H9 (cell line): ENCODE measurements at regions not wholly inside any gene's neighbourhood (a gene's known extent, or its start where the extent isn't known, plus 50 kb on each side); places are given as distances from the start of the nearest gene placed in this dataset.

Source experiments
- DNase-seq: peaks from one replicate; pipeline ENCODE4 v3.0.0-alpha.2; 2017
- H2AFZ ChIP-seq: one replicate; pipeline ENCODE4 v1.6.1; 2013; ENCODE audit warnings: mild to moderate bottlenecking, low read length, control low read depth, moderate library complexity
- H2AK5ac ChIP-seq: 2 replicates; pipeline ENCODE4 v1.6.1; 2013; ENCODE audit warnings: low read length, control low read depth, mixed read lengths; ENCODE audit not compliant: insufficient read length
- H2BK120ac ChIP-seq: one replicate; pipeline ENCODE4 v1.6.1; 2013; ENCODE audit warnings: low read depth, mild to moderate bottlenecking, low read length, control low read depth, inconsistent platforms; ENCODE audit not compliant: poor library complexity, severe bottlenecking
- H2BK12ac ChIP-seq: 2 replicates; pipeline ENCODE4 v1.6.1; 2013; ENCODE audit warnings: low read length, control low read depth, mixed read lengths, low read depth; ENCODE audit not compliant: insufficient read length
- H2BK15ac ChIP-seq: 2 replicates; pipeline ENCODE4 v1.6.1; 2013; ENCODE audit warnings: low read depth, low read length, control low read depth
- H2BK20ac ChIP-seq: one replicate; pipeline ENCODE4 v1.6.1; 2013; ENCODE audit warnings: low read depth, mild to moderate bottlenecking, low read length, control low read depth, inconsistent platforms; ENCODE audit not compliant: poor library complexity, severe bottlenecking
- H2BK5ac ChIP-seq: 2 replicates; pipeline ENCODE4 v1.6.1; 2013; ENCODE audit warnings: low read length, control low read depth, mixed read lengths; ENCODE audit not compliant: insufficient read length
- H3K14ac ChIP-seq: 2 replicates; pipeline ENCODE4 v1.6.1; 2013; ENCODE audit warnings: low read length, control low read depth; ENCODE audit not compliant: insufficient read depth
- H3K18ac ChIP-seq: 2 replicates; pipeline ENCODE4 v1.6.1; 2013; ENCODE audit warnings: low read depth, mild to moderate bottlenecking, mixed read lengths, low read length, control low read depth; ENCODE audit not compliant: insufficient read length
- H3K23ac ChIP-seq: 2 replicates; pipeline ENCODE4 v1.6.1; 2013; ENCODE audit warnings: low read length, control low read depth, mixed read lengths, low read depth; ENCODE audit not compliant: insufficient read length
- H3K23me2 ChIP-seq: 2 replicates; pipeline ENCODE4 v1.6.1; 2013; ENCODE audit warnings: low read depth, mild to moderate bottlenecking, mixed read lengths, low read length, control low read depth; ENCODE audit not compliant: insufficient read length, poor library complexity, severe bottlenecking
- H3K27ac ChIP-seq: 2 replicates; pipeline ENCODE4 v1.5.1; 2013; ENCODE audit warnings: low read length, control low read depth, mixed read lengths, low read depth; ENCODE audit not compliant: insufficient read length
- H3K27me3 ChIP-seq: 2 replicates; pipeline ENCODE4 v1.6.1; 2013; ENCODE audit warnings: low read length, control low read depth, inconsistent platforms; ENCODE audit not compliant: insufficient read depth
- H3K4ac ChIP-seq: 2 replicates; pipeline ENCODE4 v1.6.1; 2013; ENCODE audit warnings: low read depth, mild to moderate bottlenecking, control low read depth, inconsistent platforms, low read length, moderate library complexity
- H3K4me1 ChIP-seq: 2 replicates; pipeline ENCODE4 v1.6.1; 2013; ENCODE audit warnings: low read length, control low read depth, inconsistent platforms; ENCODE audit not compliant: insufficient read depth
- H3K4me2 ChIP-seq: 2 replicates; pipeline ENCODE4 v1.6.1; 2013; ENCODE audit warnings: low read length, control low read depth, mixed read lengths; ENCODE audit not compliant: insufficient read length, insufficient read depth
- H3K56ac ChIP-seq: 2 replicates; pipeline ENCODE4 v1.6.1; 2013; ENCODE audit warnings: low read depth, mild to moderate bottlenecking, mixed read lengths, low read length, control low read depth; ENCODE audit not compliant: insufficient read length
- H3K79me1 ChIP-seq: 2 replicates; pipeline ENCODE4 v1.6.1; 2013; ENCODE audit warnings: low read depth, mild to moderate bottlenecking, moderate library complexity, low read length, control low read depth, inconsistent platforms; ENCODE audit not compliant: insufficient read depth, poor library complexity, severe bottlenecking
- H3K79me2 ChIP-seq: 2 replicates; pipeline ENCODE4 v1.6.1; 2013; ENCODE audit warnings: low read length, control low read depth, inconsistent platforms; ENCODE audit not compliant: insufficient read depth
- H3K9ac ChIP-seq: 2 replicates; pipeline ENCODE4 v1.6.1; 2013; ENCODE audit warnings: low read length, control low read depth, mixed read lengths; ENCODE audit not compliant: insufficient read length; ENCODE audit errors: extremely low read depth
- H3K9me3 ChIP-seq: one replicate; pipeline ENCODE4 v1.6.1; 2013; ENCODE audit warnings: low read depth, low read length, inconsistent platforms; ENCODE audit not compliant: control insufficient read depth
- H3T11ph ChIP-seq: one replicate; pipeline ENCODE4 v1.6.1; 2013; ENCODE audit warnings: mild to moderate bottlenecking, low read length, control low read depth, inconsistent platforms
- H4K20me1 ChIP-seq: one replicate; pipeline ENCODE4 v1.6.1; 2013; ENCODE audit not compliant: control insufficient read depth, insufficient read length, insufficient read depth
- H4K5ac ChIP-seq: 2 replicates; pipeline ENCODE4 v1.6.1; 2013; ENCODE audit warnings: low read depth, mild to moderate bottlenecking, mixed read lengths, low read length, control low read depth; ENCODE audit not compliant: insufficient read length
- H4K8ac ChIP-seq: replicated peaks from 2 replicates; pipeline ENCODE4 v1.6.1; 2013; ENCODE audit warnings: low read length, control low read depth, mixed read lengths, low read depth; ENCODE audit not compliant: insufficient read length
- H4K91ac ChIP-seq: 2 replicates; pipeline ENCODE4 v1.6.1; 2013; ENCODE audit warnings: low read depth, mild to moderate bottlenecking, moderate library complexity, mixed read lengths, low read length, control low read depth; ENCODE audit not compliant: insufficient read length
- H3K27ac Mint-ChIP-seq, 3 experiments: 2 replicates in 2 of 3; 3 replicates in 1 of 3; pipeline ENCODE4 v1.8.0; 2020 to 2021; ENCODE audit warnings: mixed read lengths in 3 of 3, mild to moderate bottlenecking in 1 of 3, moderate library complexity in 1 of 3
- H3K27me3 Mint-ChIP-seq: 2 replicates; pipeline ENCODE4 v1.8.0; 2021; ENCODE audit warnings: low read depth, mild to moderate bottlenecking, moderate library complexity, mixed read lengths
- H3K36me3 Mint-ChIP-seq, 3 experiments: 2 replicates in 2 of 3; 3 replicates in 1 of 3; pipeline ENCODE4 v1.8.0; 2020 to 2021; ENCODE audit warnings: low read depth in 3 of 3, mixed read lengths in 3 of 3; ENCODE audit not compliant: insufficient read depth in 1 of 3
- H3K4me1 Mint-ChIP-seq, 2 experiments: 2 replicates each; pipeline ENCODE4 v1.8.0; 2020; ENCODE audit warnings: mixed read lengths in 2 of 2
- H3K4me3 Mint-ChIP-seq, 2 experiments: 2 replicates in 1 of 2; 3 replicates in 1 of 2; pipeline ENCODE4 v1.8.0; 2020 to 2021; ENCODE audit warnings: mild to moderate bottlenecking in 2 of 2, mixed read lengths in 2 of 2, moderate library complexity in 1 of 2
- H3K9me3 Mint-ChIP-seq, 2 experiments: 2 replicates in 1 of 2; 3 replicates in 1 of 2; pipeline ENCODE4 v1.8.0; 2020; ENCODE audit warnings: mild to moderate bottlenecking in 2 of 2, mixed read lengths in 2 of 2, moderate library complexity in 1 of 2
- WGBS: extraction: QIAGEN DNeasy Blood & Tissue Kit; methylation state at CpG from one replicate; pipeline ENCODE4 v1.1.7; 2013; ENCODE audit warnings: missing lambda C conversion rate, low lambda C conversion rate, mixed read lengths; ENCODE audit not compliant: insufficient read length; ENCODE audit errors: extremely low coverage; 5-methylcytosine and 5-hydroxymethylcytosine counted together
- TF ChIP-seq, protein P1 (sequence below): fragments of 200-600 bp; sonication (generic); conservative IDR thresholded peaks from 3 replicates; pipeline ENCODE4 v1.8.0; 2021; ENCODE audit warnings: antibody characterized with exemption, mild to moderate bottlenecking

DNA sequence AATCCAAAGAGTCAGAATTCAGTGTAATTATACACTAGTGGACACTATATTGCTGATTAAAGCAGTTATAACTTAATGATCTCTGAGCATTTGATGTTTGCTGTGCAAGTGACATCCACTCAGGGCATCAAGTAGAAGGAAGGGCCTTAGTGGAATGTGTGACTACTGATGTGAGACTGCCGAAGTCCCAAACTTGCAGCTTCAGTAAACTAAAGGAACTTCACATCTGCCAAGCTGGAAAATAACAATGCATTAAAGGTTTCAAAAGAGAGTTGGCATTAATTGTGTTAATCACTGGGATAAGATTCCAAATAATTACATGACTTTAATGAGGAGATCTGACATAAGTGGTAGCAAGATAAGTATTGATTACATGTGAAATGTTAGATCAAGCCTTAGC lies 52.5 kb upstream of the SLC25A4 start:
- no peaks in the 10 kb centered on the region for H3K27me3 Mint-ChIP-seq

More for the DNA sequence above, 52.5 kb upstream of the SLC25A4 start:
- Histone ChIP-seq H2BK15ac (no peak overlapping the region), H3K14ac (no peak overlapping the region), H3K79me1 (no peaks in the 10 kb centered on the region), H3K9ac (no peak overlapping the region), H3K9me3 (no peaks in the 10 kb centered on the region), H3K23ac (no peak overlapping the region), H2BK12ac (no peak overlapping the region), H3K4ac (no peak overlapping the region), H4K91ac (no peak overlapping the region), H2BK120ac (no peak overlapping the region), H3K79me2 (no peaks in the 10 kb centered on the region), H3K56ac (no peak overlapping the region), H3K23me2 (no peaks in the 10 kb centered on the region), H3K27ac (no peak overlapping the region), H3K18ac (no peak overlapping the region), H4K20me1 (no peaks in the 10 kb centered on the region), H2AFZ (no peak overlapping the region), H2BK5ac (no peak overlapping the region), H4K8ac (no peak overlapping the region), H3K4me2 (no peak overlapping the region), H3K4me1 (peaks cover 5% of the 10 kb centered on the region), H3T11ph (no peak overlapping the region), H3K27me3 (no peaks in the 10 kb centered on the region), H2AK5ac (no peak overlapping the region), H2BK20ac (no peak overlapping the region), H4K5ac (no peak overlapping the region)
- TF ChIP-seq, protein P1, sequence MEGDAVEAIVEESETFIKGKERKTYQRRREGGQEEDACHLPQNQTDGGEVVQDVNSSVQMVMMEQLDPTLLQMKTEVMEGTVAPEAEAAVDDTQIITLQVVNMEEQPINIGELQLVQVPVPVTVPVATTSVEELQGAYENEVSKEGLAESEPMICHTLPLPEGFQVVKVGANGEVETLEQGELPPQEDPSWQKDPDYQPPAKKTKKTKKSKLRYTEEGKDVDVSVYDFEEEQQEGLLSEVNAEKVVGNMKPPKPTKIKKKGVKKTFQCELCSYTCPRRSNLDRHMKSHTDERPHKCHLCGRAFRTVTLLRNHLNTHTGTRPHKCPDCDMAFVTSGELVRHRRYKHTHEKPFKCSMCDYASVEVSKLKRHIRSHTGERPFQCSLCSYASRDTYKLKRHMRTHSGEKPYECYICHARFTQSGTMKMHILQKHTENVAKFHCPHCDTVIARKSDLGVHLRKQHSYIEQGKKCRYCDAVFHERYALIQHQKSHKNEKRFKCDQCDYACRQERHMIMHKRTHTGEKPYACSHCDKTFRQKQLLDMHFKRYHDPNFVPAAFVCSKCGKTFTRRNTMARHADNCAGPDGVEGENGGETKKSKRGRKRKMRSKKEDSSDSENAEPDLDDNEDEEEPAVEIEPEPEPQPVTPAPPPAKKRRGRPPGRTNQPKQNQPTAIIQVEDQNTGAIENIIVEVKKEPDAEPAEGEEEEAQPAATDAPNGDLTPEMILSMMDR: no peak
- Mint-ChIP-seq H3K9me3 (no peaks in the 10 kb centered on the region), H3K36me3 (no peaks in the 10 kb centered on the region), H3K4me3 (no peak overlapping the region), H3K27ac (no peak overlapping the region), H3K4me1 (peaks cover 10 to 28% of the 10 kb centered on the region in 2 experiments)
- no CpG with 5 or more reads among the region's 1 CpG for WGBS
- no peak for DNase-seq
